A172 (cell line): ENCODE measurements at regions not wholly inside any gene's neighbourhood (a gene's known extent, or its start where the extent isn't known, plus 50 kb on each side); places are given as distances from the start of the nearest gene placed in this dataset.

Experiments used
- DNase-seq: peaks from one replicate; pipeline ENCODE4 v3.0.0-alpha.2; 2015; ENCODE audit warnings: low spot score

GRCh38 chr13:83219832-83220231 lies 662.4 kb downstream of the SLITRK1 start:
- no peak for DNase-seq

GRCh38 chr13:83216479-83217245 lies 665.6 kb downstream of the SLITRK1 start:
- DNase-seq, result no peak

DNA sequence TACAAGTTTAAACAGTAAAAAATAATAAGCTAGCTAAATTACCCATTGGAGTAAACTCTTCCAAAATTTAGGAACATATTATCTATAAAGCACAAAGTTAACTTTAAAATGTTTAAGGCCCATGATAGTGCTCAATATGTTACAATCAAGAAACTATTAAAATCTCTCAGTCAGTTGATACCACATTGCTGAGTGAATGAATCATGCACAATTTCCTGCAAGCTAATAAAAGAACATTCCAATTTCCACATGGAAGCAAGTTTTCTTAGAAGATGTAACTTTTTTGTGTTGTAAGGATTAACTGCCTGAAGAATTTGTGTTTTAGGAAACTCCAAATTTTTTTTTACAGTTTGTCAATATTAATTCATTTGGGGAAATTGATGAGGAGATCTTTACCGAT lies 666.6 kb downstream of the SLITRK1 start:
- peak; percentile 49 for DNase-seq

GRCh38 chr13:83214452-83214851 lies 667.8 kb downstream of the SLITRK1 start:
- no peak for DNase-seq

DNA sequence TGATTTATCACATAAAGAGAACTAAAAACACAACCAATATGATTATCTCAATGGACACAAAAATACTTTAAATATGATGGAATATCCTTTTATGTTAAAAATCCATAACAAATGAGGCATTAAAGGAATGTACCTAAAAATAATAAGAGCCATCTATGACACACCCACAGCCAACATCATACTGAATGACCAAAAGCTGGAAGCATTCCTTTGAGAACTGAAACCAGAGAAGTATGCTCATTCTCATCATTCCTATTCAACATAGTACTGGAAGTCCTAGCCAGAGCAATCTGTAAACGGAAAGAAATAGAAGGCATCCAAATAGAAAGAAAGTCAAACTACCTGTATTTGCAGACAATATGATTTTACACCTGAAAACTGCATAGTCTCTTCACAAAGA lies 671.0 kb downstream of the SLITRK1 start:
- DNase-seq, result no peak

GRCh38 chr13:83204886-83205285 lies 677.4 kb downstream of the SLITRK1 start:
- no peak for DNase-seq

- no peak for DNase-seq
Observed at GRCh38 chr13:83201506-83201905, 680.8 kb downstream of the SLITRK1 start.

DNA sequence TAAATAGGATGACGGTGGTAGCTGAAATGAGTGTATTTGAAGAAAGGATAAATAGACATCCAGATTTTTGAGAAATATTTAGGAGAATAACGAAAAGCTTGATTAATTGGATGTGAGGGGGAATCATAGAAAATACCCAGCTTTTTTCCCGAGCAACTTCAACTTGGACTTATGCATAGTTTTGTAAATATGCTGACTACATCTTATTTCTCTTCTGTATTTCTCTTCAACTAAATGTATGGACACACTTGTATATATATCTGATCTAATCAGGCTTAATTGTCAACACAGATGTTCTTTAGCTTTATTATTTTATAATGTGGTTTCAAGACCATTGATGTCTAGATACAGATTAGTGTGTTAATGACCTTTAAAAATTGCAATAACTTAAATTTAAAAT lies 685.0 kb downstream of the SLITRK1 start:
- DNase-seq, result no peak

- DNase-seq, result no peak
Observed at GRCh38 chr13:83190020-83190419, 692.3 kb downstream of the SLITRK1 start.

GRCh38 chr13:83184819-83185218 lies 697.5 kb downstream of the SLITRK1 start:
- DNase-seq, result no peak

DNA sequence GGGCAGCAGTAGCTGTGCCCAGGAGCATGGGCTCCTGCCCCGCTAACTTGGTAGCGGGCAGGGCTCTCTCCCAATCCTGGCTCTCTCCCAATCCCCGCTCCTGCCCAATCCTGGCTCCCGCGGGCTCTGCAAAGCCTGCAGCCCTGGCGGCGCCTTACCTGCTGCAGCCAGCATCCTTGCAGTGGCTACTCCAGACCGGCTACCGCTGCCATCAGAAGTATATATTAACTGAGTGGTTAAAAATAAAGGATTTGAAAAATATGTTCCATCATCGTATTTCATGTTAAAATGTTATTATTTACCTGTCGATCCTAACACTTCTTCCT lies 698.2 kb downstream of the SLITRK1 start:
- DNase-seq, result no peak

GRCh38 chr13:83183439-83184149 lies 698.7 kb downstream of the SLITRK1 start:
- no peak for DNase-seq

- DNase-seq, result no peak
Observed at GRCh38 chr13:83182845-83183244, 699.4 kb downstream of the SLITRK1 start.

GRCh38 chr13:83178008-83178407 lies 704.3 kb downstream of the SLITRK1 start:
- DNase-seq, result no peak

DNA sequence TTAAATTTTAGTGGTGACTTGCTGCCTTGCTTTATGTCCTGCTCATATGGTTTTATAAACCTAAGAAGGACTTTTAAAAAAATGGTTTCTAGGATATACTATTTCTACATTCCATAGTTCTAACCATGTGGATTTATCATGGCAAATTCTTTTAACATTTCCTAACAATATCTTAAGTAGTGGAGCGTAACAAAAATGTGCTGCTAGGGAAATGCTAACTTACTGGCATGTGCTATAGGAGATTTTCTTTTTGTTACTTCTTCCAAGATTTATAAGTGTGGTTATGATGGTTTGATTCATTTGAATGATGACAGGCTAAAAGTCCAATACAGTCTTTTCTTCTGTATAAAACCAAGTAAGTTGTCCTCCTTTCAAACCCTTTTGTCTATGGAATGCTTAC lies 713.7 kb downstream of the SLITRK1 start:
- DNase-seq, result no peak

DNA sequence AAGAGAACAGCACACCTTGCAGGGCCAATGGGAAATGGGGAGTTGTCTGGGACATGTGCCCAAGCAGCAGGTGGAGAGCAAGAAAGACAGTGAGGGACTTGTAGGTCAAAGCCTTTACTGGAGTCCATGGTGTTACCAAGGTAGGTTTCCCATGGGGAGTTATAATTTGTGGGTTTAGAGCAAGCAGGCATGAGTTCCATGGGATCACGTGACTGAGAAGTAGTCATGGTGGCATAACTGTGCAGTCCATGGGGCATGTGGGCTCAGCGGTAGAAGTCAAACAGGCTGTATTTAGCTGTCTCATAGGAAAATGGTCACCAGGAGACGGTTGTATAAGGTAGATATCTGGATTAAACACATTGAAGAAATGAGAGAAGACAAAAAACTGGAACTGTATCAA lies 715.1 kb downstream of the SLITRK1 start:
- DNase-seq, result no peak

GRCh38 chr13:83166550-83166949 lies 715.7 kb downstream of the SLITRK1 start:
- DNase-seq, result no peak

DNA sequence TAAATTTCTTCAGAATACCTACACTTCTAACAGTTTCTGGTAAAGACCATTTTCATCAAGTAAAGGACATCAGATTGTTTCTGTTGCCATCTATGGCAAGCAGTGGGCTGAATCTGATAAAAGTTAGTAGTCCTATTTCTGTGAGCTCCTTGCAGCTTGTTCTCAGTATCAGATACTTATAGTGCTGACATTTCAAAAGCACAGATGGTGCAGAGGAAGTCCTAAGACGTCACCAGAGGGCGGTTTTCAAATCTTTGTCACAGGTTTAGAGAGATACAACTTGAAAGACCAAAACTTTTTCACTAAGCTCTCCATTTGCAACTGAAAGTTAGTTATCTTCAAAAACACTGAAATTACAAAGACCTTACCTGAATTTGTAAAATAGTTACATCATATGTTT lies 719.8 kb downstream of the SLITRK1 start:
- DNase-seq, result no peak

DNA sequence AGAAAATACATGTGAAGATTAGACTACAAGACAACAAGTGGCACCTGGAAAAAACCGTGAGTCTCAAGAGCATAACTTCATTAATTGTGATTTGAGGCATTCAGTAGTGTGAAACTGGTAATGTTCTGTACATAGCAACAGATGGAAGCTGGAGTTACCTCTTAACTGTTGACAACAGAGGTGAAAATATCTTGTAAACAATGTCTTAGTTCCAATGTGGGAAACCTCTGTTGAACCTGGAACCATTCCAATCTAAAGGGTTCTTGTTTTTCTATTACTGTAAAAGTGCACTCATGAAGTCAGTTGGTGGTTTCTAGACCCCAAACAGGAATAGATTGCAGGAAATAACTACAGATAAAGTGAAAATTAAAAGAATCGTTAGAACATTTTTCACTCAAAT lies 728.4 kb downstream of the SLITRK1 start:
- DNase-seq, result no peak

DNA sequence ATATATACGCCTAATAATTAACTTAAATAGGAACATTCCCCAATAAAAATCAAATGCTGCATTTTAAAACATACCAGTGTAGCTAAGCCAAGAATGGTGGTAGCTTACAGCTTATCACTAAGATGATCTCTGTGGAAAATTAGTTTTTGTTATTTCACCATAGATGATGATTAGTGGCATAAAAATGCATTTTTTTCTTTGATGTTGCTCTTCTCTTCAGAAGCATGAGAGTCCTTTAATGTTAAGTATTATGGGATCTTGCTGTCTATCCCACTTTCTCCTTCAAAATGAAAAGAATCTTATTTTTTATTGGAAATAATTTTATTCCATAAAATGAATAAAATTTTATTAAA lies 731.0 kb downstream of the SLITRK1 start:
- DNase-seq, result no peak

DNA sequence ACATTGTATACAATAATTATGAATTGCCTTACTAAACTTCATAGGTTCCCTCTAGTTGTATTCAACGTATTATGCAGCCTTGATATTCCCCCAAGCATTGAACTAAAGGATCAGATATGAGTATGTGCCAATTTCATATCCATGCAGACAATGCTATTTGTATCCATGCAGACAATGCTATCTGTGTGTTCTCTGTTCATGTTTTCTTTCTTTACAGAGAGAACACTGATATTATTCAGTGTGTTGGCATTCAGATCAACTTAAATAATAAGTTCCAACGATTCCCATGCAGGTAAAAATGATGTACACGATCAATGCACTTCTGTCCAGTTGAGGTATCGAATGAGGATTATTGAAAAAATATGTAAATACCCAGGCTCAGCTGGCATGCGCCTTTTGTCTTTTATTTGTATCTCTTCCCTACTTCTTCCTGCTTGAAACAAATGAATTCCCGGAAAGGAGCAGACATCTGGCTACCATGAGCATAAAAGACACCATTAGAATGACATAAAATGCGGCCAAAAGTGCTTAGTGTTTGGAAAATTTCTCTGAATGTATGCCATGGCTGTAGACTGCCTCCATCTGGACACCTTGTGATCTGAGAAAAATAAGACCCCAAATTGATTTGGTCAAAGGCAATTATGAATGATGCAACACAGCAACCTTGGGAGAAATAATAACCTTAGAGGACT lies 731.5 kb downstream of the SLITRK1 start:
- no peak for DNase-seq

- DNase-seq, result no peak
Observed at GRCh38 chr13:83136660-83137059, 745.6 kb downstream of the SLITRK1 start.

- DNase-seq, result no peak
Observed at GRCh38 chr13:83125791-83126190, 756.5 kb downstream of the SLITRK1 start.
